ENCODE measurements at regions not wholly inside any gene's neighbourhood (a gene's known extent, or its start where the extent isn't known, plus 50 kb on each side); places are given as distances from the start of the nearest gene placed in this dataset.

DNA sequence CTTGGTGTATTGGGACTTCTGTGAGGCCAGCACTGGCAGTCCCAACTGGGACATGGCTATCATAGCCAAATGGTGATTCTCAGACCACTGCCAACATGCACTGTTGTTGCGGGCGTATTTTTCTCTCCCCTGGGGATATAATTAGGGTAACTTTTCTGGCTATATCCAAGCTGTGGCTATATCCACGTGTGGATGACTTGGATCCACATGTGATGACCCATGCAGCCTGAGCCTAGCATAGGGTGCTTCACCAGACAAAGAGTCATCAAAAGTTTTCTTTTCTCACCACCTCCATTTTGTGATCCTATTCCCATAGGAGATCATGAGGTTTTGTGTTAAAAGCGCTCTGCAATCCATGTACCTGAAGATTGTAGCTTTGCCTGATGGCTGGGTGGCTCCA lies 51.2 kb upstream of the CSF3R start:
- H3K9me3 Mint-ChIP-seq, result no peaks in the 10 kb centered on the region

DNA sequence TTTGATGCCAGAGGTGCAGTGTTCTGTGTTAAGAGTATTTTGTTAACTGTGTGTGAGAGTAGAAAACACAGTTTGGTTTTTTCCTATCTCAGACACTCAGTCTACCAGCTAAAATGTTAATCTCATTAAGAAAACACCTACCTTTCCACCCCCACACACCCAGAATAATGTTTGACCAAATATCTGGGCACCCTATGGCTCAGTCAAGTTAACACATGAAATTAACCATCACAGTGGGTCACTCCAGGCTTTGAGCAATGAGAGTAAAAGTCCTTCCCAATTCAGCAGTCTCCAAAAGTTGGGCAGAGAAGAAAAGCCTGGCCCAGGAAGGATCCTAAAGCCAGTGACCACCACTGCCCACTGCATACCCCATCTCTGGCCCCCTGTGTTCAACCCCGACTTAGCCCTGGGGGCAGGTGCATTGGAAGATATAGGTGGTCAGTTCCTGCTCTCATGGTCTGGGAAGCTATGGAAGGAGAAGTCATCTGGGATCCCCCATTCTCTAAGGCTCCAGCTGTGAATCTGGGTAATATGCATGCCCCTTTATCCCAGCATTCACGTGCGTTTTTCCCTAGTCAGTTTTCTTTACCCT lies 50.2 kb upstream of the CSF3R start:
- no peaks in the 10 kb centered on the region for H3K4me1 Mint-ChIP-seq
- DNase-seq (ENCODE audit: low spot score in 2 of 2), result no peak
- H3K36me3 Mint-ChIP-seq, result no peaks in the 10 kb centered on the region
- no peak overlapping the region for H3K27ac Mint-ChIP-seq
- H3K4me3 Mint-ChIP-seq, result no peak overlapping the region
- H3K9me3 Mint-ChIP-seq, result no peaks in the 10 kb centered on the region
- no peak for ATAC-seq

More for the DNA sequence above, 51.2 kb upstream of the CSF3R start:
- Mint-ChIP-seq H3K36me3 (no peaks in the 10 kb centered on the region), H3K4me3 (no peak overlapping the region), H3K4me1 (no peaks in the 10 kb centered on the region), H3K27ac (no peak overlapping the region)
- ATAC-seq (no peak), DNase-seq (ENCODE audit: low spot score in 2 of 2) (no peak)
